ENCODE measurements at regions not wholly inside any gene's neighbourhood (a gene's known extent, or its start where the extent isn't known, plus 50 kb on each side); places are given as distances from the start of the nearest gene placed in this dataset.

DNA sequence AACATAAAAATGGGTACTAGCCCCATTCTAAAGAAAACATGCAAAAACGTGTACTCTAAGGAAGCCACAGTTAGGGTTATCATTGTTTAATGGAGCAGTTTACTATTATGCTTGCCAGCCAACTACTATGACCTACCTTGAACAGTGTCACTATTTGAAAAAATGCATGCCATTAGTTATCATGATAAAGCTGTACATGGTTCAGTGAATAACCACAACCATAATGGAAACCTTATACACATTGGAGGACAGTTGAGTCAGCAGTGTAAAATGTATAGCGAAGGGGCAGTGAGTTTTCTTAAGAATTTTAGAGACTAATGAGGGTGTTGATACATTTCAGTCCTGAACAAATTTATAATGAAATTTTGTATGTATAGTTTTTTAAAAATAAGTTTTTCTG lies 381.9 kb downstream of the GRXCR1 start:
- TF ChIP-seq POLR2A (IDR thresholded peaks at IDR 0.05) (no peak), CTCF (IDR thresholded peaks at IDR 0.05) (no peak)

Data from adrenal gland (tissue), 5 donors.